GM12878 (cell line): ENCODE measurements at regions not wholly inside any gene's neighbourhood (a gene's known extent, or its start where the extent isn't known, plus 50 kb on each side); places are given as distances from the start of the nearest gene placed in this dataset.

Source experiments
- CREB1 ChIP-seq: IDR thresholded peaks from 2 replicates; pipeline ENCODE4 v1.6.1; 2012; ENCODE audit warnings: low read depth, mild to moderate bottlenecking, inconsistent platforms
- EZH2 ChIP-seq: IDR thresholded peaks from 2 replicates; pipeline ENCODE4 v1.6.1; 2012; ENCODE audit warnings: low read depth, mild to moderate bottlenecking, control low read depth, inconsistent platforms, low read length, borderline replicate concordance; ENCODE audit not compliant: control insufficient read depth
- FOS ChIP-seq: IDR thresholded peaks from 3 replicates; pipeline ENCODE4 v1.6.1; 2011; ENCODE audit warnings: borderline replicate concordance; ENCODE audit not compliant: insufficient read length; ENCODE audit errors: extremely low read depth
- JUND ChIP-seq: IDR thresholded peaks from 2 replicates; pipeline ENCODE4 v1.6.1; 2012; ENCODE audit warnings: low read depth, mild to moderate bottlenecking, low read length, improper control_type of control experiment, moderate library complexity
- KDM1A ChIP-seq: fragments of 200-600 bp; sonication (generic); IDR thresholded peaks from 2 replicates; pipeline ENCODE4 v1.6.1; 2016; ENCODE audit warnings: borderline replicate concordance
- MAX ChIP-seq: IDR thresholded peaks from 2 replicates; pipeline ENCODE4 v1.6.1; 2012; ENCODE audit warnings: low read depth, low read length, improper control_type of control experiment
- MYC ChIP-seq: IDR thresholded peaks from 2 replicates; pipeline ENCODE4 v1.6.1; 2011; ENCODE audit warnings: mild to moderate bottlenecking, low read length, moderate library complexity, inconsistent platforms; ENCODE audit not compliant: insufficient read depth, insufficient replicate concordance, insufficient read length, severe bottlenecking
- NR2C2 ChIP-seq: IDR thresholded peaks from 2 replicates; pipeline ENCODE4 v1.6.1; 2011; ENCODE audit warnings: borderline replicate concordance, low read depth; ENCODE audit not compliant: control insufficient read depth, insufficient read length
- POLR2AphosphoS5 ChIP-seq: IDR thresholded peaks from 2 replicates; pipeline ENCODE4 v1.6.1; 2011; ENCODE audit warnings: mild to moderate bottlenecking, low read length, inconsistent platforms
- RELA ChIP-seq: fragments of 450-650 bp; IDR thresholded peaks from 2 replicates; pipeline ENCODE4 v1.8.0; 2014; ENCODE audit warnings: borderline replicate concordance; ENCODE audit not compliant: partially characterized antibody
- TF ChIP-seq, protein P1 (sequence below): IDR thresholded peaks from 2 replicates; pipeline ENCODE4 v1.6.1; 2012; ENCODE audit warnings: low read depth, low read length, improper control_type of control experiment
- TF ChIP-seq, protein P2 (sequence below), 3 experiments: IDR thresholded peaks in 2 of 3; conservative IDR thresholded peaks in 1 of 3; 2 replicates each; pipeline ENCODE4 v1.5.1; 2011; ENCODE audit warnings: low read depth in 3 of 3, low read length in 3 of 3, mild to moderate bottlenecking in 3 of 3, control low read depth in 2 of 3, moderate library complexity in 2 of 3, inconsistent platforms in 1 of 3, mixed read lengths in 1 of 3; ENCODE audit not compliant: control insufficient read depth in 2 of 3, insufficient read depth in 1 of 3; ENCODE audit errors: extremely low read depth in 1 of 3
- TF ChIP-seq, protein P3 (sequence below): IDR thresholded peaks from 2 replicates; pipeline ENCODE4 v1.6.1; 2011; ENCODE audit warnings: mild to moderate bottlenecking, low read depth, low read length, moderate library complexity; ENCODE audit not compliant: insufficient replicate concordance

DNA sequence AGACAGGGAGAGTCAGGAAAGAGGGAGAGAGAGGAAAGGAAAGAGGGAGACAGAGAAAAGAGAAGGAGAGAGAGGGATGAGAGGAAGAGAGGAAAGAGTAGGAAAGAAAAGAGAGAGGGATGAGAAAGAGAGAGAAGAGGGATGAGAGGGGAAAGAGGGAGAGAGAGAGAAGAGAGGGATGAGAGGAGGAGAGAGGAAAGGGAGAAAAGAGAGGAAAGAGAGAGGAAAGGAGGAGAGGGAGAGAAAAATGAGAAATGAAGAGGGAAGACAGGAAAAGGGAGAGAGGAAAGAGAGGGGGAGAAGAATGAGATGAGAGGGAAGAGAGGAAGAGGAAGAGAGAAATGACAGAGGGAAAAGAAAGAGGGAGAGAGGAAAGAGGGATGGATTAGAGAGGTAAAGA lies 207.0 kb upstream of the SKOR2 start:
- no peak for TF ChIP-seq POLR2AphosphoS5
- no peak for TF ChIP-seq EZH2
- no peak for TF ChIP-seq FOS
- TF ChIP-seq JUND: no peak
- TF ChIP-seq RELA: no peak
- TF ChIP-seq, protein P1, sequence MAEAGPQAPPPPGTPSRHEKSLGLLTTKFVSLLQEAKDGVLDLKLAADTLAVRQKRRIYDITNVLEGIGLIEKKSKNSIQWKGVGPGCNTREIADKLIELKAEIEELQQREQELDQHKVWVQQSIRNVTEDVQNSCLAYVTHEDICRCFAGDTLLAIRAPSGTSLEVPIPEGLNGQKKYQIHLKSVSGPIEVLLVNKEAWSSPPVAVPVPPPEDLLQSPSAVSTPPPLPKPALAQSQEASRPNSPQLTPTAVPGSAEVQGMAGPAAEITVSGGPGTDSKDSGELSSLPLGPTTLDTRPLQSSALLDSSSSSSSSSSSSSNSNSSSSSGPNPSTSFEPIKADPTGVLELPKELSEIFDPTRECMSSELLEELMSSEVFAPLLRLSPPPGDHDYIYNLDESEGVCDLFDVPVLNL: no peak
- TF ChIP-seq, protein P2, sequence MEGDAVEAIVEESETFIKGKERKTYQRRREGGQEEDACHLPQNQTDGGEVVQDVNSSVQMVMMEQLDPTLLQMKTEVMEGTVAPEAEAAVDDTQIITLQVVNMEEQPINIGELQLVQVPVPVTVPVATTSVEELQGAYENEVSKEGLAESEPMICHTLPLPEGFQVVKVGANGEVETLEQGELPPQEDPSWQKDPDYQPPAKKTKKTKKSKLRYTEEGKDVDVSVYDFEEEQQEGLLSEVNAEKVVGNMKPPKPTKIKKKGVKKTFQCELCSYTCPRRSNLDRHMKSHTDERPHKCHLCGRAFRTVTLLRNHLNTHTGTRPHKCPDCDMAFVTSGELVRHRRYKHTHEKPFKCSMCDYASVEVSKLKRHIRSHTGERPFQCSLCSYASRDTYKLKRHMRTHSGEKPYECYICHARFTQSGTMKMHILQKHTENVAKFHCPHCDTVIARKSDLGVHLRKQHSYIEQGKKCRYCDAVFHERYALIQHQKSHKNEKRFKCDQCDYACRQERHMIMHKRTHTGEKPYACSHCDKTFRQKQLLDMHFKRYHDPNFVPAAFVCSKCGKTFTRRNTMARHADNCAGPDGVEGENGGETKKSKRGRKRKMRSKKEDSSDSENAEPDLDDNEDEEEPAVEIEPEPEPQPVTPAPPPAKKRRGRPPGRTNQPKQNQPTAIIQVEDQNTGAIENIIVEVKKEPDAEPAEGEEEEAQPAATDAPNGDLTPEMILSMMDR (IDR thresholded peaks at IDR 0.05 in 2 of 3, conservative IDR thresholded peaks at IDR 0.05 in 1 of 3; ENCODE audit: control insufficient read depth in 2 of 3, extremely low read depth in 1 of 3, insufficient read depth in 1 of 3, low read depth in 3 of 3, low read length in 3 of 3): no peak
- no peak for TF ChIP-seq MAX
- TF ChIP-seq, protein P3, sequence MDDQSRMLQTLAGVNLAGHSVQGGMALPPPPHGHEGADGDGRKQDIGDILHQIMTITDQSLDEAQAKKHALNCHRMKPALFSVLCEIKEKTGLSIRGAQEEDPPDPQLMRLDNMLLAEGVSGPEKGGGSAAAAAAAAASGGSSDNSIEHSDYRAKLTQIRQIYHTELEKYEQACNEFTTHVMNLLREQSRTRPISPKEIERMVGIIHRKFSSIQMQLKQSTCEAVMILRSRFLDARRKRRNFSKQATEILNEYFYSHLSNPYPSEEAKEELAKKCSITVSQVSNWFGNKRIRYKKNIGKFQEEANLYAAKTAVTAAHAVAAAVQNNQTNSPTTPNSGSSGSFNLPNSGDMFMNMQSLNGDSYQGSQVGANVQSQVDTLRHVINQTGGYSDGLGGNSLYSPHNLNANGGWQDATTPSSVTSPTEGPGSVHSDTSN: no peak
- no peak for TF ChIP-seq CREB1
- TF ChIP-seq NR2C2: no peak
- TF ChIP-seq MYC: no peak
- TF ChIP-seq KDM1A: no peak
